Erythroblast (primary cell): ENCODE measurements at regions not wholly inside any gene's neighbourhood (a gene's known extent, or its start where the extent isn't known, plus 50 kb on each side); places are given as distances from the start of the nearest gene placed in this dataset.

ENCODE experiments used
- DNase-seq, 2 experiments: peaks; one replicate each; lab custom pipeline; 2025; lab: John Stamatoyannopoulos, UW
- GATA1 ChIP-seq: IDR thresholded peaks from 2 replicates; pipeline ENCODE4 v1.6.1; 2011; ENCODE audit warnings: low read depth, mild to moderate bottlenecking, control low read depth, low read length, moderate library complexity
- POLR2A ChIP-seq: IDR thresholded peaks from 2 replicates; pipeline ENCODE4 v1.6.1; 2011; ENCODE audit warnings: mild to moderate bottlenecking, low read length

DNA sequence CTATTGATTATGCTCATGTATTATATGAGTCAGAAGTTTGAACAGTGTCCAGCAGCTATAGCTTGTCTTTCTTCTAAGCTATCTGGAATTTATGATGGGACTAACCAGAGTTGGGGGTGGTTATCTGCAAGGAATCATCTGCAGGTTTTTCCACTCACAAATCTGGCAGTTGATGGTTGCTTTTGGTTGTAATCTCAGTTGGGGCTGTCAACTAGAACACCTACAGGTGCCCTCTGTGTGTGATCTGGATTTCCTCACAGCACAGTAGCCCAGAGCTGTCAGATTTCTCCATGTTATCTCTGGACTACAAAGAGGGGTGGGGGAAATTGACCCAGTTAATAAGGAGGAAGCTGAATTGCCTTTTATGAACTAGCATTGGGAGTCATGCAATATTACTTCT, 51.4 kb upstream of the MAP9 start:
- TF ChIP-seq POLR2A, result no peak
- TF ChIP-seq GATA1, result no peak
- no peak for DNase-seq

GRCh38 chr4:155426953-155427352, 50.2 kb upstream of the MAP9 start:
- TF ChIP-seq POLR2A (no peak), GATA1 (no peak)
- no peak for DNase-seq
